Mucosa of gallbladder (tissue), 1 donor: ENCODE measurements at regions not wholly inside any gene's neighbourhood (a gene's known extent, or its start where the extent isn't known, plus 50 kb on each side); places are given as distances from the start of the nearest gene placed in this dataset.
"Not testable (repeated sequence)": the region's sequence is repeated elsewhere in the genome, so short reads cannot be mapped to it uniquely, and the experiment has no call there.

ENCODE experiments used
- DNase-seq: peaks from one replicate; pipeline ENCODE4 v3.0.0-alpha.2; 2020; ENCODE audit warnings: low spot score
- donor health status: DM: no; HTN: no; CAD: no.

GRCh38 chr9:97248252-97248651 is 59.2 kb upstream of the CCDC180 start:
- not testable (repeated sequence) for DNase-seq

GRCh38 chr9:97243606-97244005 is 63.9 kb upstream of the CCDC180 start:
- no peak for DNase-seq

GRCh38 chr9:97241430-97241829 is 66.0 kb upstream of the CCDC180 start:
- DNase-seq: not testable (repeated sequence)

GRCh38 chr9:97237951-97238889 is 69.2 kb upstream of the CCDC180 start:
- peak; percentile 66 for DNase-seq

GRCh38 chr9:97237311-97237786 is 70.1 kb upstream of the CCDC180 start:
- DNase-seq: no peak

GRCh38 chr9:97233009-97233400 is 74.5 kb upstream of the CCDC180 start:
- not testable (repeated sequence) for DNase-seq

- DNase-seq: not testable (repeated sequence)
These were observed 75.1 kb upstream of the CCDC180 start for GRCh38 chr9:97232060-97233008.

GRCh38 chr9:97222393-97222792 is 85.1 kb upstream of the CCDC180 start:
- DNase-seq: not testable (repeated sequence)

- DNase-seq: peak; percentile 70
These were observed 85.7 kb upstream of the CCDC180 start for GRCh38 chr9:97221478-97222355.

GRCh38 chr9:97220894-97221477 is 86.5 kb upstream of the CCDC180 start:
- no peak for DNase-seq

- not testable (repeated sequence) for DNase-seq
These were observed 87.1 kb upstream of the CCDC180 start for GRCh38 chr9:97220396-97220795.

GRCh38 chr9:97219443-97220140 is 87.9 kb upstream of the CCDC180 start:
- not testable (repeated sequence) for DNase-seq

GRCh38 chr9:97215127-97215526 is 92.3 kb upstream of the CCDC180 start:
- not testable (repeated sequence) for DNase-seq

GRCh38 chr9:97214556-97214955 is 92.9 kb upstream of the CCDC180 start:
- not testable (repeated sequence) for DNase-seq

GRCh38 chr9:97199683-97200082 is 107.8 kb upstream of the CCDC180 start:
- not testable (repeated sequence) for DNase-seq

GRCh38 chr9:97193767-97194166 is 113.7 kb upstream of the CCDC180 start:
- peak; percentile 11 for DNase-seq

GRCh38 chr9:97188545-97188944 is 118.9 kb upstream of the CCDC180 start:
- no peak for DNase-seq

GRCh38 chr9:97187706-97188105 is 119.8 kb upstream of the CCDC180 start:
- not testable (repeated sequence) for DNase-seq

GRCh38 chr9:97186493-97186892 is 121.0 kb upstream of the CCDC180 start:
- DNase-seq: no peak

- not testable (repeated sequence) for DNase-seq
These were observed 124.9 kb upstream of the CCDC180 start for GRCh38 chr9:97182532-97182931.
